K562 (cell line): ENCODE measurements at regions not wholly inside any gene's neighbourhood (a gene's known extent, or its start where the extent isn't known, plus 50 kb on each side); places are given as distances from the start of the nearest gene placed in this dataset.

Experiments used
- ARID1B ChIP-seq: fragments of 450-650 bp; IDR thresholded peaks from 2 replicates; pipeline ENCODE4 v1.6.1; 2016; ENCODE audit warnings: antibody characterized with exemption, mild to moderate bottlenecking, inconsistent platforms
- CBFA2T3 ChIP-seq: fragments of 450-650 bp; IDR thresholded peaks from 2 replicates; pipeline ENCODE4 v1.6.1; 2017
- ESRRB ChIP-seq: fragments of 250-450 bp; sonication (Bioruptor Pico); IDR thresholded peaks from 2 replicates; pipeline ENCODE4 v1.5.0; 2020; ENCODE audit warnings: mild to moderate bottlenecking, moderate library complexity, borderline replicate concordance
- GABPB1 ChIP-seq: sonication (generic); formaldehyde crosslinking; IDR thresholded peaks from 2 replicates; pipeline ENCODE4 v1.8.0; 2022; ENCODE audit warnings: mild to moderate bottlenecking, missing genetic modification reagents
- GATA2 ChIP-seq: sonication (generic); formaldehyde crosslinking; IDR thresholded peaks from 2 replicates; pipeline ENCODE4 v1.4.0; 2020; ENCODE audit warnings: mild to moderate bottlenecking, missing genetic modification reagents
- GTF2A2 ChIP-seq: IDR thresholded peaks from 2 replicates; pipeline ENCODE4 v1.6.1; 2016; ENCODE audit warnings: mild to moderate bottlenecking, missing genetic modification characterization, missing compliant biosample characterization
- HDAC1 ChIP-seq, 2 experiments: fragments of 450-650 bp; IDR thresholded peaks; 2 replicates each; pipeline ENCODE4 v1.6.1; 2016 to 2017; ENCODE audit warnings: inconsistent platforms in 1 of 2, mild to moderate bottlenecking in 1 of 2, moderate library complexity in 1 of 2
- HMGN3 ChIP-seq: IDR thresholded peaks from 2 replicates; pipeline ENCODE4 v1.6.1; 2011; ENCODE audit warnings: borderline replicate concordance, low read depth, mild to moderate bottlenecking, mixed read lengths, low read length; ENCODE audit not compliant: insufficient read length; ENCODE audit errors: extremely low read depth
- IRF2 ChIP-seq: sonication (generic); formaldehyde crosslinking; IDR thresholded peaks from 2 replicates; pipeline ENCODE4 v1.8.1; 2022; ENCODE audit warnings: mild to moderate bottlenecking, missing genetic modification reagents
- MCM3 ChIP-seq: fragments of 450-650 bp; IDR thresholded peaks from 2 replicates; pipeline ENCODE4 v1.6.1; 2016
- MYBL2 ChIP-seq, 2 experiments: fragments of 450-650 bp in 1 of 2; sonication (generic) in 1 of 2; formaldehyde crosslinking in 1 of 2; IDR thresholded peaks; 2 replicates each; pipeline versions ENCODE4 v1.6.1 to v1.8.1; 2017 to 2022; ENCODE audit warnings: borderline replicate concordance in 1 of 2, inconsistent platforms in 1 of 2, low read depth in 1 of 2, mild to moderate bottlenecking in 1 of 2, missing genetic modification reagents in 1 of 2, moderate library complexity in 1 of 2
- POLR3A ChIP-seq: IDR thresholded peaks from 2 replicates; pipeline ENCODE4 v1.6.1; 2011; ENCODE audit warnings: borderline replicate concordance, mild to moderate bottlenecking, moderate library complexity; ENCODE audit not compliant: insufficient read length, insufficient read depth; ENCODE audit errors: extremely low read depth
- RB1 ChIP-seq: fragments of 450-650 bp; IDR thresholded peaks from 2 replicates; pipeline ENCODE4 v1.6.1; 2017; ENCODE audit warnings: low read depth, mild to moderate bottlenecking
- SIN3A ChIP-seq, 2 experiments: fragments of 150-350 bp in 1 of 2; IDR thresholded peaks; 2 replicates each; pipeline ENCODE4 v1.6.1; 2011 to 2016; ENCODE audit warnings: borderline replicate concordance in 2 of 2, low read depth in 2 of 2, low read length in 2 of 2, mild to moderate bottlenecking in 2 of 2, moderate library complexity in 2 of 2; ENCODE audit not compliant: control insufficient read depth in 1 of 2
- SMARCA4 ChIP-seq: fragments of 450-650 bp; IDR thresholded peaks from 2 replicates; pipeline ENCODE4 v1.6.1; 2016
- SMARCB1 ChIP-seq: IDR thresholded peaks from 2 replicates; pipeline ENCODE4 v1.6.1; 2011; ENCODE audit warnings: improper control_type of control experiment, low read depth; ENCODE audit not compliant: insufficient read length
- TAF7 ChIP-seq: fragments of 450-650 bp; IDR thresholded peaks from 2 replicates; pipeline ENCODE4 v1.6.1; 2016; ENCODE audit warnings: missing genetic modification characterization, missing compliant biosample characterization
- TBL1XR1 ChIP-seq, 2 experiments: IDR thresholded peaks; 2 replicates each; pipeline ENCODE4 v1.6.1; 2012; ENCODE audit warnings: improper control_type of control experiment in 2 of 2, low read length in 2 of 2, mild to moderate bottlenecking in 1 of 2
- TCF7L2 ChIP-seq: fragments of 150-350 bp; IDR thresholded peaks from 2 replicates; pipeline ENCODE4 v1.6.1; 2016; ENCODE audit warnings: low read depth, mild to moderate bottlenecking, low read length, moderate library complexity
- ZNF764 ChIP-seq: fragments of 250-450 bp; sonication (Bioruptor Pico); IDR thresholded peaks from 2 replicates; pipeline ENCODE4 v1.4.0; 2020; ENCODE audit warnings: low read depth, mild to moderate bottlenecking, moderate library complexity
- TF ChIP-seq, protein P1 (sequence below), 2 experiments: IDR thresholded peaks; 2 replicates each; pipeline ENCODE4 v1.6.1; 2012; ENCODE audit warnings: improper control_type of control experiment in 2 of 2, low read depth in 2 of 2, low read length in 2 of 2, borderline replicate concordance in 1 of 2
- TF ChIP-seq, protein P2 (sequence below): fragments of 450-650 bp; IDR thresholded peaks from 2 replicates; pipeline ENCODE4 v1.6.1; 2018; ENCODE audit warnings: mild to moderate bottlenecking, low read depth; ENCODE audit not compliant: partially characterized antibody
- TF ChIP-seq, protein P3 (sequence below): IDR thresholded peaks from 2 replicates; pipeline ENCODE4 v1.6.1; 2011; ENCODE audit not compliant: insufficient read length; ENCODE audit errors: extremely low read depth
- TF ChIP-seq, protein P4 (sequence below): fragments of 250-450 bp; sonication (Bioruptor Pico); IDR thresholded peaks from 2 replicates; pipeline ENCODE4 v1.8.0; 2021; ENCODE audit warnings: mild to moderate bottlenecking, moderate library complexity

DNA sequence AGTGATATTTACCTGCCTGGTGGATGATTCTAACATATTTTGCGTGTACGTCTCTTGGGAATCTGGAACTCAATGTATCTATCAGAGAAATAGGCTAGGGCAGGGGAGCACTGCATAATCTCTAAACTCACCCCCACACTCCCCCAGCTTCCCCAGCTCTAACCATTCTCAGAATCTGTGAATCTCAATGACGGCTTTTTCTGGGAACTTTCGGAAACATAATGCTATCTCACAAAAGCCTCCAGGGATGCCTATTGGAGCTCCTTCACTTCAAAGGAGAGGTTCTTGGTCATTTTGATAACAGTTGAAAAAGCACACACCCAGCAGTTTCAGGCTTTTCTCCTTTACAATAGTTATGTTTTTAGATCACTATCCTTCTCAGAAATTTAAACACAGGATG, 113.8 kb upstream of the MAGI3 start (continued):
- TF ChIP-seq GATA2: peak; percentile 46; the same call in 1 of the 2 replicates
- TF ChIP-seq ESRRB (CRISPR knock-in tag): no peak
- TF ChIP-seq IRF2 (CRISPR knock-in tag): no peak
- peak; percentile 75 for TF ChIP-seq ARID1B
- TF ChIP-seq, protein P1, sequence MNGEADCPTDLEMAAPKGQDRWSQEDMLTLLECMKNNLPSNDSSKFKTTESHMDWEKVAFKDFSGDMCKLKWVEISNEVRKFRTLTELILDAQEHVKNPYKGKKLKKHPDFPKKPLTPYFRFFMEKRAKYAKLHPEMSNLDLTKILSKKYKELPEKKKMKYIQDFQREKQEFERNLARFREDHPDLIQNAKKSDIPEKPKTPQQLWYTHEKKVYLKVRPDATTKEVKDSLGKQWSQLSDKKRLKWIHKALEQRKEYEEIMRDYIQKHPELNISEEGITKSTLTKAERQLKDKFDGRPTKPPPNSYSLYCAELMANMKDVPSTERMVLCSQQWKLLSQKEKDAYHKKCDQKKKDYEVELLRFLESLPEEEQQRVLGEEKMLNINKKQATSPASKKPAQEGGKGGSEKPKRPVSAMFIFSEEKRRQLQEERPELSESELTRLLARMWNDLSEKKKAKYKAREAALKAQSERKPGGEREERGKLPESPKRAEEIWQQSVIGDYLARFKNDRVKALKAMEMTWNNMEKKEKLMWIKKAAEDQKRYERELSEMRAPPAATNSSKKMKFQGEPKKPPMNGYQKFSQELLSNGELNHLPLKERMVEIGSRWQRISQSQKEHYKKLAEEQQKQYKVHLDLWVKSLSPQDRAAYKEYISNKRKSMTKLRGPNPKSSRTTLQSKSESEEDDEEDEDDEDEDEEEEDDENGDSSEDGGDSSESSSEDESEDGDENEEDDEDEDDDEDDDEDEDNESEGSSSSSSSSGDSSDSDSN (IDR thresholded peaks at IDR 0.05; ENCODE audit: borderline replicate concordance in 1 of 2, low read depth in 2 of 2, low read length in 2 of 2): no peak
- no peak for TF ChIP-seq ZNF764 (CRISPR knock-in tag)
- no peak; the same call in 1 of the 2 replicates for TF ChIP-seq MYBL2 (IDR thresholded peaks at IDR 0.05; ENCODE audit: low read depth)
- TF ChIP-seq MYBL2 (CRISPR knock-in tag; IDR thresholded peaks at IDR 0.05; ENCODE audit: borderline replicate concordance): no peak
- no peak for TF ChIP-seq RB1
- TF ChIP-seq POLR3A: no peak
- 0 out of 4 replicates have a peak, but pooled peaks of 1 of the 2 experiments have one; percentile 39 for TF ChIP-seq HDAC1 (IDR thresholded peaks at IDR 0.05)
- TF ChIP-seq GABPB1 (CRISPR knock-in tag): no peak
- TF ChIP-seq, protein P2, sequence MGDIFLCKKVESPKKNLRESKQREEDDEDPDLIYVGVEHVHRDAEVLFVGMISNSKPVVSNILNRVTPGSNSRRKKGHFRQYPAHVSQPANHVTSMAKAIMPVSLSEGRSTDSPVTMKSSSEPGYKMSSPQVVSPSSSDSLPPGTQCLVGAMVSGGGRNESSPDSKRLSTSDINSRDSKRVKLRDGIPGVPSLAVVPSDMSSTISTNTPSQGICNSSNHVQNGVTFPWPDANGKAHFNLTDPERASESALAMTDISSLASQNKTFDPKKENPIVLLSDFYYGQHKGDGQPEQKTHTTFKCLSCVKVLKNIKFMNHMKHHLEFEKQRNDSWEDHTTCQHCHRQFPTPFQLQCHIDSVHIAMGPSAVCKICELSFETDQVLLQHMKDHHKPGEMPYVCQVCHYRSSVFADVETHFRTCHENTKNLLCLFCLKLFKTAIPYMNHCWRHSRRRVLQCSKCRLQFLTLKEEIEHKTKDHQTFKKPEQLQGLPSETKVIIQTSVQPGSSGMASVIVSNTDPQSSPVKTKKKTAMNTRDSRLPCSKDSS: no peak
- peak; percentile 60 for TF ChIP-seq SMARCA4
- no peak for TF ChIP-seq GTF2A2 (tag)
- no peak for TF ChIP-seq TCF7L2
- no peak for TF ChIP-seq SMARCB1
- peak in 1 of 2 experiments; percentile 47; a peak in 2 of 4 replicates for TF ChIP-seq TBL1XR1 (IDR thresholded peaks at IDR 0.05; ENCODE audit: low read length in 2 of 2)
- no peak for TF ChIP-seq HMGN3
- peak; percentile 75 for TF ChIP-seq CBFA2T3
- TF ChIP-seq, protein P3, sequence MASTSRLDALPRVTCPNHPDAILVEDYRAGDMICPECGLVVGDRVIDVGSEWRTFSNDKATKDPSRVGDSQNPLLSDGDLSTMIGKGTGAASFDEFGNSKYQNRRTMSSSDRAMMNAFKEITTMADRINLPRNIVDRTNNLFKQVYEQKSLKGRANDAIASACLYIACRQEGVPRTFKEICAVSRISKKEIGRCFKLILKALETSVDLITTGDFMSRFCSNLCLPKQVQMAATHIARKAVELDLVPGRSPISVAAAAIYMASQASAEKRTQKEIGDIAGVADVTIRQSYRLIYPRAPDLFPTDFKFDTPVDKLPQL: no peak
- TF ChIP-seq TAF7 (tag): no peak
- no peak for TF ChIP-seq MCM3
- TF ChIP-seq, protein P4, sequence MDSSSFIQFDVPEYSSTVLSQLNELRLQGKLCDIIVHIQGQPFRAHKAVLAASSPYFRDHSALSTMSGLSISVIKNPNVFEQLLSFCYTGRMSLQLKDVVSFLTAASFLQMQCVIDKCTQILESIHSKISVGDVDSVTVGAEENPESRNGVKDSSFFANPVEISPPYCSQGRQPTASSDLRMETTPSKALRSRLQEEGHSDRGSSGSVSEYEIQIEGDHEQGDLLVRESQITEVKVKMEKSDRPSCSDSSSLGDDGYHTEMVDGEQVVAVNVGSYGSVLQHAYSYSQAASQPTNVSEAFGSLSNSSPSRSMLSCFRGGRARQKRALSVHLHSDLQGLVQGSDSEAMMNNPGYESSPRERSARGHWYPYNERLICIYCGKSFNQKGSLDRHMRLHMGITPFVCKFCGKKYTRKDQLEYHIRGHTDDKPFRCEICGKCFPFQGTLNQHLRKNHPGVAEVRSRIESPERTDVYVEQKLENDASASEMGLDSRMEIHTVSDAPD (CRISPR knock-in tag): no peak
- TF ChIP-seq SIN3A (IDR thresholded peaks at IDR 0.05; ENCODE audit: borderline replicate concordance in 2 of 2, control insufficient read depth in 1 of 2, low read depth in 2 of 2, low read length in 2 of 2): no peak
